ENCODE measurements at regions not wholly inside any gene's neighbourhood (a gene's known extent, or its start where the extent isn't known, plus 50 kb on each side); places are given as distances from the start of the nearest gene placed in this dataset.

- no peak for DNase-seq
- no peaks in the 10 kb centered on the region for H3K36me3 ChIP-seq (ENCODE audit: insufficient read depth, low read length)
- H3K27ac Mint-ChIP-seq: no peak overlapping the region
- H3K9me3 ChIP-seq (ENCODE audit: low read length): no peaks in the 10 kb centered on the region
- ChIA-PET CTCF (interaction anchor here (0.9 to 4.4 kb wide), 4 partner anchors 8 to 306 kb away, joined by 3 to 116 read pairs (median 5); no protein-coding TSS in a partner anchor), POLR2A (no interaction called here)
- no peaks in the 10 kb centered on the region for H3K27me3 ChIP-seq (ENCODE audit: insufficient read depth, low read length, poor library complexity, severe bottlenecking)
- H3K27me3 Mint-ChIP-seq: peaks cover 1 to 4% of the 10 kb centered on the region in 2 donors
- no peak overlapping the region for H3K4me3 Mint-ChIP-seq
- no peaks in the 10 kb centered on the region for H3K4me1 ChIP-seq (ENCODE audit: insufficient read depth, low read length)
- no peaks in the 10 kb centered on the region for H3K4me1 Mint-ChIP-seq
- H3K9me3 Mint-ChIP-seq: no peaks in the 10 kb centered on the region
- no peak overlapping the region for H3K4me3 ChIP-seq (ENCODE audit: low read length)
- no peaks in the 10 kb centered on the region for H3K36me3 Mint-ChIP-seq
- H3K27ac ChIP-seq (ENCODE audit: low read depth, low read length): no peak overlapping the region
These were observed 169.4 kb upstream of the EEPD1 start for GRCh38 chr7:35983626-35984025.

- Histone ChIP-seq H3K9me3 (ENCODE audit: low read length) (no peaks in the 10 kb centered on the region), H3K4me1 (ENCODE audit: insufficient read depth, low read length) (no peaks in the 10 kb centered on the region), H3K27ac (ENCODE audit: low read depth, low read length) (no peak overlapping the region), H3K27me3 (ENCODE audit: insufficient read depth, low read length, poor library complexity, severe bottlenecking) (no peaks in the 10 kb centered on the region), H3K36me3 (ENCODE audit: insufficient read depth, low read length) (no peaks in the 10 kb centered on the region), H3K4me3 (ENCODE audit: low read length) (no peak overlapping the region)
- Mint-ChIP-seq H3K36me3 (no peaks in the 10 kb centered on the region), H3K9me3 (no peaks in the 10 kb centered on the region), H3K27me3 (peaks cover 1 to 4% of the 10 kb centered on the region in 2 donors), H3K27ac (no peak overlapping the region), H3K4me1 (no peaks in the 10 kb centered on the region), H3K4me3 (no peak overlapping the region)
- peak; percentile 60 to 84 (median 66) for DNase-seq
- POLR2A ChIA-PET: interaction anchor here (0.6 to 1.3 kb wide), 2 partner anchors 305 to 307 kb away, joined by 3 read pairs; no protein-coding TSS in a partner anchor
- CTCF ChIA-PET: interaction anchor here (0.8 to 4.4 kb wide), 10 partner anchors 9 to 381 kb away, joined by 3 to 116 read pairs (median 4); no protein-coding TSS in a partner anchor
These were observed 167.8 kb upstream of the EEPD1 start for GRCh38 chr7:35985126-35985754.

- no peak for DNase-seq
- Histone ChIP-seq H3K36me3 (ENCODE audit: insufficient read depth, low read length) (no peaks in the 10 kb centered on the region), H3K9me3 (ENCODE audit: low read length) (no peaks in the 10 kb centered on the region), H3K27me3 (ENCODE audit: insufficient read depth, low read length, poor library complexity, severe bottlenecking) (no peaks in the 10 kb centered on the region), H3K4me3 (ENCODE audit: low read length) (no peak overlapping the region), H3K27ac (ENCODE audit: low read depth, low read length) (no peak overlapping the region), H3K4me1 (ENCODE audit: insufficient read depth, low read length) (no peaks in the 10 kb centered on the region)
- ChIA-PET POLR2A (no interaction called here), CTCF (interaction anchor here (4.4 kb wide), 1 partner anchor 302 kb away, joined by 116 read pairs; no protein-coding TSS in a partner anchor)
- Mint-ChIP-seq H3K9me3 (no peaks in the 10 kb centered on the region), H3K27me3 (peaks cover 0 to 1% of the 10 kb centered on the region in 2 donors), H3K36me3 (no peaks in the 10 kb centered on the region), H3K4me1 (no peaks in the 10 kb centered on the region), H3K27ac (no peak overlapping the region), H3K4me3 (no peak overlapping the region)
These were observed 166.0 kb upstream of the EEPD1 start for GRCh38 chr7:35987016-35987415.

GRCh38 chr7:35988105-35988504 lies 164.9 kb upstream of the EEPD1 start:
- no peaks in the 10 kb centered on the region for H3K27me3 ChIP-seq (ENCODE audit: insufficient read depth, low read length, poor library complexity, severe bottlenecking)
- H3K27ac Mint-ChIP-seq: no peak overlapping the region
- no peaks in the 10 kb centered on the region for H3K4me1 Mint-ChIP-seq
- H3K4me3 ChIP-seq (ENCODE audit: low read length): no peak overlapping the region
- DNase-seq: no peak
- no peaks in the 10 kb centered on the region for H3K9me3 Mint-ChIP-seq
- H3K36me3 ChIP-seq (ENCODE audit: insufficient read depth, low read length): no peaks in the 10 kb centered on the region
- H3K27me3 Mint-ChIP-seq: peaks cover 0 to 1% of the 10 kb centered on the region in 2 donors
- H3K36me3 Mint-ChIP-seq: no peaks in the 10 kb centered on the region
- CTCF ChIA-PET: no interaction called here
- no peak overlapping the region for H3K4me3 Mint-ChIP-seq
- POLR2A ChIA-PET: no interaction called here
- no peak overlapping the region for H3K27ac ChIP-seq (ENCODE audit: low read depth, low read length)
- no peaks in the 10 kb centered on the region for H3K9me3 ChIP-seq (ENCODE audit: low read length)
- no peaks in the 10 kb centered on the region for H3K4me1 ChIP-seq (ENCODE audit: insufficient read depth, low read length)

- DNase-seq: no peak
- ChIA-PET CTCF (no interaction called here), POLR2A (no interaction called here)
These were observed 164.2 kb upstream of the EEPD1 start for GRCh38 chr7:35988818-35989217.

DNA sequence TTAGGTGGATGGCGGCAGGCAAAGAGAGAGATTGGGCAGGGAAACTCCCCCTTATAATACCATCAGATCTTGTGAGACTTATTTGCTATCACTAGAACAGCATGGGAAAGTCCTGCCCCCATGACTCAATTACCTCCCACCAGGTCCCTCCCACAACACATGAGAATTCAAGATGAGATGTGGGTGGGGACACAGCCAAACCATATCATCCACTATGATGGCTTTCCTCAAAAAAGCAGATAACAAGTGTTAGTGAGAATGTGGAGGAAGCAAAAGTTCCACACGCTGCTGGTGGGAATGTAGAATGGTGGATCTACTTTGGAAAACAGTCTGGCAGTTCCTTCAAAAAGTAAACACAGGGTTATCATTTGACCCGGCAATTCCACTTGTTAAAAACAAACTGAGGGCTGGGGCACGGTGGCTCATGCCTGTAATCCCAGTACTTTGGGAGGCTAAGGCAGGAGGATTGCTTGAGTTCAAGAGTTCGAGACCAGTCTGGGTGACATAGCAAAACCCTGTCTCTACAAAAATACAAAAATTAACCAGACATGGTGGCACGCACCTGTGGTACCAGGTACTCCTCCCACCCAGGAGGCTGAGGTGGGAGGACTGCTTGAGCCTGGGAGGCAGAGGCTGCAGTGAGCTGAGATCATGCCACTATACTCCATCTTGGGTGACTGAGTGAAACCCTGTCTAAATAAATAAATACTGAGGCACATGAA lies 161.4 kb upstream of the EEPD1 start:
- Mint-ChIP-seq H3K27me3 (peaks cover 0 to 1% of the 10 kb centered on the region in 2 donors), H3K9me3 (no peaks in the 10 kb centered on the region), H3K36me3 (no peaks in the 10 kb centered on the region), H3K4me1 (no peaks in the 10 kb centered on the region), H3K27ac (peak overlapping the region in 1 of 8 donors; percentile 52), H3K4me3 (no peak overlapping the region)
- CTCF ChIA-PET: no interaction called here
- Histone ChIP-seq H3K27me3 (ENCODE audit: insufficient read depth, low read length, poor library complexity, severe bottlenecking) (no peaks in the 10 kb centered on the region), H3K9me3 (ENCODE audit: low read length) (no peaks in the 10 kb centered on the region), H3K27ac (ENCODE audit: low read depth, low read length) (no peak overlapping the region), H3K4me1 (ENCODE audit: insufficient read depth, low read length) (no peaks in the 10 kb centered on the region), H3K36me3 (ENCODE audit: insufficient read depth, low read length) (no peaks in the 10 kb centered on the region), H3K4me3 (ENCODE audit: low read length) (no peak overlapping the region)
- no peak for DNase-seq
- POLR2A ChIA-PET: no interaction called here

More at GRCh38 chr7:35988818-35989217, 164.2 kb upstream of the EEPD1 start:
- Mint-ChIP-seq H3K27ac (no peak overlapping the region), H3K9me3 (no peaks in the 10 kb centered on the region), H3K4me1 (no peaks in the 10 kb centered on the region), H3K27me3 (peaks cover 0 to 1% of the 10 kb centered on the region in 2 donors), H3K36me3 (no peaks in the 10 kb centered on the region), H3K4me3 (no peak overlapping the region)
- H3K27me3 ChIP-seq (ENCODE audit: insufficient read depth, low read length, poor library complexity, severe bottlenecking): no peaks in the 10 kb centered on the region
- H3K27ac ChIP-seq (ENCODE audit: low read depth, low read length): no peak overlapping the region
- no peaks in the 10 kb centered on the region for H3K9me3 ChIP-seq (ENCODE audit: low read length)
- H3K4me3 ChIP-seq (ENCODE audit: low read length): no peak overlapping the region
- no peaks in the 10 kb centered on the region for H3K4me1 ChIP-seq (ENCODE audit: insufficient read depth, low read length)
- H3K36me3 ChIP-seq (ENCODE audit: insufficient read depth, low read length): no peaks in the 10 kb centered on the region

DNA sequence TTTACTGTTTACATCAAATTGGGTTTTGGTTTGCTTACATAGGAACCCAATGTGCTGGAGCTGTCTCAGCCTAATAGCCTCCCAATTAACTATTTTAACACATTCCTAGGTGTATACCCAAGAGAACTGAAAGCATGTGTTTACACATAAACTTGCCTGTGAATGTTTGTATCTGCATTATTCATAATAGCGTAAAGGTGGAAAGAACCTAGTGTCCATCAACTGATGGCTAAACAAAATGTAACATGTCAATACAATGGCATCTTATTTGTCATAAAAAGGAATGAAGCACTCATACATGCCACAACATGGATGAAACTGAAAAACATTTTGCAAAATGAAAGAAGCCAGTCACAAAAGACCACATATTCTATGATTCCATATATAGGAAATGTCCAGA lies 160.6 kb upstream of the EEPD1 start:
- H3K4me1 ChIP-seq (ENCODE audit: insufficient read depth, low read length): no peaks in the 10 kb centered on the region
- H3K36me3 ChIP-seq (ENCODE audit: insufficient read depth, low read length): no peaks in the 10 kb centered on the region
- H3K4me3 ChIP-seq (ENCODE audit: low read length): no peak overlapping the region
- no peaks in the 10 kb centered on the region for H3K9me3 Mint-ChIP-seq
- DNase-seq: no peak
- CTCF ChIA-PET: no interaction called here
- POLR2A ChIA-PET: no interaction called here
- no peak overlapping the region for H3K27ac ChIP-seq (ENCODE audit: low read depth, low read length)
- no peaks in the 10 kb centered on the region for H3K27me3 ChIP-seq (ENCODE audit: insufficient read depth, low read length, poor library complexity, severe bottlenecking)
- H3K27me3 Mint-ChIP-seq: peaks cover 0 to 3% of the 10 kb centered on the region in 2 donors
- no peak overlapping the region for H3K27ac Mint-ChIP-seq
- no peaks in the 10 kb centered on the region for H3K9me3 ChIP-seq (ENCODE audit: low read length)
- no peaks in the 10 kb centered on the region for H3K36me3 Mint-ChIP-seq
- H3K4me3 Mint-ChIP-seq: no peak overlapping the region
- H3K4me1 Mint-ChIP-seq: no peaks in the 10 kb centered on the region

DNA sequence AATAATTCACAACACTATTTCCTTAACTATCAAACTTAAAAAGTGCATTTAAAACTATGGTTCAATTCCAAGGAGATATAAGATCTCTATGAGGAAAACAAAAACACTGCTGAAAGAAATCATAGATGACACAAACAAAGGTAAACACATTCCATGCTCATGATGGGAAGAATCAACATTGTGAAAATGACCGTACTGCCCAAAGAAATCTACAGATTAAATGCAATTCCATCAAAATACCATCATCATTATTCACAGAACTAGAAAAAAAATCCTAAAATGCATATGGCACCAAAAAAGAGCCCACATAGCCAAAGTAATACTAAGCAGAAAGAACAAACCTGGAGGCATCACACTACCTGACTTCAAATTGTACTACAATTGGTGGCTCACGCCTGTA lies 159.9 kb upstream of the EEPD1 start:
- H3K27ac ChIP-seq (ENCODE audit: low read depth, low read length): no peak overlapping the region
- no peak overlapping the region for H3K27ac Mint-ChIP-seq
- CTCF ChIA-PET: no interaction called here
- no peaks in the 10 kb centered on the region for H3K36me3 Mint-ChIP-seq
- H3K9me3 ChIP-seq (ENCODE audit: low read length): no peaks in the 10 kb centered on the region
- H3K27me3 ChIP-seq (ENCODE audit: insufficient read depth, low read length, poor library complexity, severe bottlenecking): no peaks in the 10 kb centered on the region
- H3K4me1 Mint-ChIP-seq: no peaks in the 10 kb centered on the region
- H3K4me3 Mint-ChIP-seq: no peak overlapping the region
- H3K4me3 ChIP-seq (ENCODE audit: low read length): no peak overlapping the region
- no peak for DNase-seq
- no peaks in the 10 kb centered on the region for H3K36me3 ChIP-seq (ENCODE audit: insufficient read depth, low read length)
- POLR2A ChIA-PET: no interaction called here
- peaks cover 0 to 2% of the 10 kb centered on the region in 2 donors for H3K27me3 Mint-ChIP-seq
- no peaks in the 10 kb centered on the region for H3K9me3 Mint-ChIP-seq
- no peaks in the 10 kb centered on the region for H3K4me1 ChIP-seq (ENCODE audit: insufficient read depth, low read length)
